Thoracic aorta (tissue), 2 donors: ENCODE measurements at regions not wholly inside any gene's neighbourhood (a gene's known extent, or its start where the extent isn't known, plus 50 kb on each side); places are given as distances from the start of the nearest gene placed in this dataset.

Source experiments
- ATAC-seq: fragments of 150-250 bp; one replicate; pipeline ENCODE4 v1.8.0; 2017; ENCODE audit warnings: low read depth; ENCODE audit not compliant: insufficient number of reproducible peaks, low FRiP score
- DNase-seq: peaks from one replicate; pipeline ENCODE4 v3.0.0-alpha.2; 2020; ENCODE audit warnings: low spot score
- H3K27ac ChIP-seq, 2 donors: fragments of 200-600 bp; sonication (generic); 1 replicate in 1 of 2; 2 replicates in 1 of 2; pipeline ENCODE4 v1.5.1; 2016; ENCODE audit warnings: mild to moderate bottlenecking in 2 of 2, moderate library complexity in 2 of 2
- H3K27me3 ChIP-seq: fragments of 200-600 bp; sonication (generic); replicated peaks from 2 replicates; pipeline ENCODE4 v1.6.0; 2016; ENCODE audit warnings: mild to moderate bottlenecking; ENCODE audit not compliant: insufficient read depth
- H3K36me3 ChIP-seq: fragments of 200-600 bp; sonication (generic); one replicate; pipeline ENCODE4 v1.5.1; 2016
- H3K4me1 ChIP-seq, 2 donors: fragments of 200-600 bp; sonication (generic); 1 replicate in 1 of 2; 2 replicates in 1 of 2; pipeline versions ENCODE4 v1.5.1 to v1.6.0; 2016; ENCODE audit warnings: low read depth in 2 of 2, mild to moderate bottlenecking in 1 of 2; ENCODE audit not compliant: control insufficient read depth in 1 of 2
- H3K4me3 ChIP-seq: fragments of 200-600 bp; sonication (generic); 2 replicates; pipeline ENCODE4 v1.5.1; 2016; ENCODE audit warnings: mild to moderate bottlenecking
- H3K9me3 ChIP-seq: fragments of 200-600 bp; sonication (generic); 2 replicates; pipeline ENCODE4 v1.5.1; 2016
- TF ChIP-seq, protein P1 (sequence below): fragments of 200-600 bp; sonication (generic); IDR thresholded peaks from one replicate; pipeline ENCODE4 v1.5.1; 2019; ENCODE audit warnings: antibody characterized with exemption

DNA sequence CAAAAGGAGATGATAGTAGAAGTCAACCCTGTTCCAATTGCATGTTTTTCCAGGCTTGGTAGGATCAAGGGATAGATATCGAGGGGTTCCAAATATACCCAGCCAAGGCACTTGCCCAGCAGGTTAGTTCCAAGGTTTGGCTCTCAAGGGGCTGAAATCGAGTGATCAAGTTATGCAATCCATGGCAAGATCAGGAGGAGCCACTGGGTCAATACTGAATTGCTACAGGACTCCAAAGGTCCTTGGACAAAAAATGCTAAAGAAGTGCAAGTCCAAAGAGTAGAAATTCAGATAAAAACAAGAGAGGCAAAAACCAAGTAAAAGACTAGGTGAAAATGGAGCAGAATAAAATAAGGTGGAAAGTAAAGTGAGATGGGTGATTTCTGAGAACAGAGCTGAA, 179.1 kb upstream of the RFX3 start:
- Histone ChIP-seq H3K4me3 (no peak overlapping the region), H3K27me3 (no peaks in the 10 kb centered on the region), H3K36me3 (no peaks in the 10 kb centered on the region), H3K4me1 (no peaks in the 10 kb centered on the region), H3K27ac (no peak overlapping the region), H3K9me3 (no peaks in the 10 kb centered on the region)
- DNase-seq = no peak
- TF ChIP-seq, protein P1, sequence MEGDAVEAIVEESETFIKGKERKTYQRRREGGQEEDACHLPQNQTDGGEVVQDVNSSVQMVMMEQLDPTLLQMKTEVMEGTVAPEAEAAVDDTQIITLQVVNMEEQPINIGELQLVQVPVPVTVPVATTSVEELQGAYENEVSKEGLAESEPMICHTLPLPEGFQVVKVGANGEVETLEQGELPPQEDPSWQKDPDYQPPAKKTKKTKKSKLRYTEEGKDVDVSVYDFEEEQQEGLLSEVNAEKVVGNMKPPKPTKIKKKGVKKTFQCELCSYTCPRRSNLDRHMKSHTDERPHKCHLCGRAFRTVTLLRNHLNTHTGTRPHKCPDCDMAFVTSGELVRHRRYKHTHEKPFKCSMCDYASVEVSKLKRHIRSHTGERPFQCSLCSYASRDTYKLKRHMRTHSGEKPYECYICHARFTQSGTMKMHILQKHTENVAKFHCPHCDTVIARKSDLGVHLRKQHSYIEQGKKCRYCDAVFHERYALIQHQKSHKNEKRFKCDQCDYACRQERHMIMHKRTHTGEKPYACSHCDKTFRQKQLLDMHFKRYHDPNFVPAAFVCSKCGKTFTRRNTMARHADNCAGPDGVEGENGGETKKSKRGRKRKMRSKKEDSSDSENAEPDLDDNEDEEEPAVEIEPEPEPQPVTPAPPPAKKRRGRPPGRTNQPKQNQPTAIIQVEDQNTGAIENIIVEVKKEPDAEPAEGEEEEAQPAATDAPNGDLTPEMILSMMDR = no peak
- no peak for ATAC-seq

DNA sequence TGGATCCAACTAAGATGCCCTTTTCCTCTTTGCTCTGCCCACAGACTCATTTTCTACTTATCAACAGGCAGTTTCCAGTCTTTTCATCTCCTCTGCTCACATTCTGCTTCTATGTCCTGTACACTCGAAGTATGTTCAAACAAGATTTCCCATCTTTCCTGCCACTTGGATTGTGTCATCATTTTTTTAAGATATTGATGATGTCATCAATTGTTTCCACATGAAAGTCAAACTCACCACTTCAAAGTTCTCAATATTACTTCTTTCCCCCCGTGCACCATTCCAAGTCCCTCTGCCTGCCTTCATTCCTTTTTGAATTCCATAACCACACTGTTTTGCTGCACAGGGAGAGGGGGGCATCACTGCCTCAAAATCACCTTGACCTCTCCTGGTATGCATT, 175.0 kb upstream of the RFX3 start:
- Histone ChIP-seq H3K9me3 (no peaks in the 10 kb centered on the region), H3K4me3 (no peak overlapping the region), H3K4me1 (no peaks in the 10 kb centered on the region), H3K27me3 (no peaks in the 10 kb centered on the region), H3K36me3 (no peaks in the 10 kb centered on the region), H3K27ac (no peak overlapping the region)
- ATAC-seq = no peak
- TF ChIP-seq, protein P1 = no peak
- DNase-seq = no peak

DNA sequence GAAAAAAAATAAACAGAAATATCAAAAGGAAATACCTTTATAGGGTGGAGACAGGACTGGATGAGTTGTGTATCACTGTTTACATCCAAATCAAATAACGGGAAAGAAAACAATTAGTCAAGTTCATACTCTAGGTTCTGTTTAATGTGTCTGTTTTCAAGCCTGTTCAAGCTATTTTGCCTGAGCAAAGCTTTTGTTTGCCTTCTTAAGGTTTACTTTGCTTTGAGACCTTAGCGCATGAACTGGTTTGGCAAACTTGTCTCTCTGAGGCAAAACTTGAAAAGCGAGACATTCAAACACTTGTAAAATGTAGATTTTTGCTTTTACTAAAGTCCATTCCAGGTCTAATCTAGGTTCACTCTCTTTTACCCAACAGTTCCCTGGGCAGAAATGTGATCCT, 174.1 kb upstream of the RFX3 start:
- DNase-seq = no peak
- no peak for ATAC-seq
- no peak overlapping the region for H3K27ac ChIP-seq
- no peaks in the 10 kb centered on the region for H3K9me3 ChIP-seq
- no peaks in the 10 kb centered on the region for H3K36me3 ChIP-seq
- no peak overlapping the region for H3K4me3 ChIP-seq
- TF ChIP-seq, protein P1 = no peak
- no peaks in the 10 kb centered on the region for H3K4me1 ChIP-seq
- no peaks in the 10 kb centered on the region for H3K27me3 ChIP-seq

DNA sequence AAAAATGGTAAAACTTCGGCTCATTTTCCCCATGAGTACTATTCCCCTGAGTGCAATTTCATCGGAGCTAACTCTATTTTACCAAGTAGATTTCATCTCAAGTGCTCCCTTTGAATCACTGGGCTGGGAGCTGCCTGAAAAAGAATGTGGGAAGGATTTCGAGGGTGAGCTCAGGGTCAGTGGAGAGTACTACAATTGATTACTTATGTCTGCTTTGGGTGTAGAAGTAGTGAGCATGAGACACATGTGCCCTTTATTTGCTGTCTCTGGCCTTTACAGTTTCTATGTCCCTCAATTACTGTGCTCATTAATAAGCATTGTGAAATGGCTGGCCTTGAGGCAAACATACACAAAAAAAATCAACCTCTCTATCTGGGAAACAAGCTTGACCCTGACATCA, 172.7 kb upstream of the RFX3 start:
- no peak overlapping the region for H3K4me3 ChIP-seq
- no peak for ATAC-seq
- H3K4me1 ChIP-seq = no peaks in the 10 kb centered on the region
- no peaks in the 10 kb centered on the region for H3K27me3 ChIP-seq
- TF ChIP-seq, protein P1 = no peak
- no peaks in the 10 kb centered on the region for H3K9me3 ChIP-seq
- no peaks in the 10 kb centered on the region for H3K36me3 ChIP-seq
- H3K27ac ChIP-seq = no peak overlapping the region
- no peak for DNase-seq

DNA sequence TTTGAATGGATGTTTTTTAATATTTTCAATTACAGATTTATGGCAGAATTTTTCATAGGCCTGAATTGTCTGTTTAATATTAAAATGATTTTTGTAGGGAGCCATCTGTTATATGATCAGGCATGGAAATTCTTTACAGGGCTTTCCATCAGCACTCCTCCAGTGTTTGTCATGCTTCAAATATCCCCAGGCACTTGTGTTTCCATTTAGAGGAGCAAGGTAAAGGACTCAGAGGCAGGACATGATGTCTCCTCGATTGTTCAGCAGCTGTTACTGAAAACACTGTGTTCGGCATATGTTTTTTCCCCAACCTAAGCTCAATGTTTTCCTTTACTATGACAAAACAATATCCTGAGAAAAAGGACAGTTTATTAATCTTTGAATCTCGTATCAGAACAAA, 172.3 kb upstream of the RFX3 start:
- no peaks in the 10 kb centered on the region for H3K27me3 ChIP-seq
- no peaks in the 10 kb centered on the region for H3K36me3 ChIP-seq
- H3K9me3 ChIP-seq = no peaks in the 10 kb centered on the region
- no peak for ATAC-seq
- no peak overlapping the region for H3K4me3 ChIP-seq
- H3K27ac ChIP-seq = no peak overlapping the region
- no peak for DNase-seq
- TF ChIP-seq, protein P1 = no peak
- no peaks in the 10 kb centered on the region for H3K4me1 ChIP-seq
